ENCODE measurements at regions not wholly inside any gene's neighbourhood (a gene's known extent, or its start where the extent isn't known, plus 50 kb on each side); places are given as distances from the start of the nearest gene placed in this dataset.

DNA sequence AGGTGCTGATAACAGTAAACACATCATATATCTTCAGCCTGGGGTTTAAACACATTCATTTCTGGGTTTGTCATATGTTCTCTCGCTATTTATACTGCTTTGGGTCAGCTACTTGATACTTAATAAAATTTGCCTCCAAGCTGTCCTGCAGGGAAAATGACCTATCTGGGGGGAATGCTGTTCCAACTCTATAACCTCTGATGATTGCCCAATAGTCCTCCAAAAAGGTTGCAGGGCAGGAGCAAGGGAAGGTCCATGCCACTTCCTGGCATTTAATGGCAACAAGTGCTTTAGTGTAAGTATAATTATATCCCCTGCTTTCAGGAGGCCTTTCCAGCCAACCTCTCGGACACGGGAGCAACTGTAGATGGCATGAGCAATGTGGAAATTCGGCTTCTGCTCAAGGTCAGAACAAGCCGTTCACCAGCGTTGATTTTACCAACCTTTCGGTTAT lies 198.0 kb upstream of the EEA1 start:
- peak; percentile 64 for DNase-seq (ENCODE audit: low read depth)
- TF ChIP-seq CTCF (IDR thresholded peaks at IDR 0.05; ENCODE audit: insufficient read depth, low read depth, low read length) = no peak
- no peak overlapping the region for H3K4me3 ChIP-seq (ENCODE audit: low read depth, low read length)

DNA sequence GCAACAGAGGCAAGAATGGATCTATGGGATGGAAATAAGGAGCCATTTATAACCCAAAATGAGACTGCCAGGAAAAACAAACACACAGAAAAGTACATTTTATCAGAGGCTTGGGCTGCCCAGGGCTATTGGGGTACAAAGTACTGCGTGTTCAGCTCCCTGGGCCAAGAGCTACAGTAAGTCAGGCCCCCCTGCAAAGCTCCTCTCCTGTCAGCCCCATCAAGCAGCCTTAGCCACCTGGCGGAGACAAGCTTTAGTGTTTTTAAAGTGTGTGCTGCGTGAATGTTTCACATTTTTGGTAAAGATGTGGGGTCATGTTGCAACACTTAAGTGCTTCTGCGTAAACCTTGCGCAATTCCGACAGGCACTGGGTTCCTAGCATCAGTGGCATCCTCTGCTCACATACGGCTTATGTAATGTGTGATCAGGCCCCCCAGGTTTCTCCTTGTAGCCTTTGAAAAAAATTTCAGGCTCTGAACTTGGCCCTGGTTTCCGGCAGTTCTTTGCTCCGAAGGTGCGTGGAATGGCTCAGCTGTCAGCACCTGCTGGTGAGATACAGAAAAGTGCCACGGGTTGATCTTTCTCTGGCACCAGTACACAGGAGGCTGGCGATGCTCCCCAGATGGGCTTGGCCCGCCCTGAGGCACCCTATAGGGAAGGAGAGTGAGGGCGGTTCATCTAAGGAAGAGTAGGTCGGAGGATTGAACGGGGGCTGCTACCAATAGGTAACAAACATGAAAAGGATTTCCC lies 198.7 kb upstream of the EEA1 start:
- peak; percentile 97 for DNase-seq (ENCODE audit: low read depth)
- H3K4me3 ChIP-seq (ENCODE audit: low read depth, low read length) = no peak overlapping the region
- TF ChIP-seq CTCF (IDR thresholded peaks at IDR 0.05; ENCODE audit: insufficient read depth, low read depth, low read length) = peak; percentile 70

GRCh38 chr12:93128332-93128707 lies 199.2 kb upstream of the EEA1 start:
- no peak overlapping the region for H3K4me3 ChIP-seq (ENCODE audit: low read depth, low read length)
- no peak for DNase-seq (ENCODE audit: low read depth)
- TF ChIP-seq CTCF (IDR thresholded peaks at IDR 0.05; ENCODE audit: insufficient read depth, low read depth, low read length) = no peak

DNA sequence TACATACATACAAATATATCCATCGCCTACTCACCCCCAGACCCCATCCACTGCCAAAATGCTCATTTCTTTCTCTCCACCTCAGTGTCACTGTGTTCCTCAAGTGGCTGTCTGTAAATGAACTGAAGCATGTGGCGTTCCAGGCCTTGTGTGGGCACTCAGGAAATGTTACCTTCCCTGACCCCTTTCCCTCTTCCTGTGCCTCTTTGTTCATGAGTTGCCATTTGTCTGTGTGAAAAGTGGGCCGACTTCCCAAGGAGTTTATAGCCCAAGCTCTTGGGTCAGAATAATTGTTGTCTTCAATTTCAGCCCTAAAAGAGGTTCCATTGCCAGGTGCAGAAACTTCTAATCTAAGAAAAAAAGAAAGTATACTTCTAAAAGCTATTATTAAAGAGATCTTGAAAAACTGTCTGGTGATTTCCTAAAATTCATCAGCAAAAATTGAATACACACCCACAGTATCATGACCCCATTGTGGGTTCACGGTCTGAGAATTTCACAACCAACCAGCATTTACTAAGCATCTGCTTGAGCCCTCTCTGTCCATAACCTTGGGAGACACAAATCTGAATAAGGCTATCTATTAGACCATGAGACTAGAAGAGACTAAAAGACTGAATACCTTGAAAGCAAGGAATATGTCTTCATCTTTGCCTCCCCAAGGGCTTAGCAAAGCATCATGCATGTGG lies 201.4 kb upstream of the EEA1 start:
- TF ChIP-seq CTCF (IDR thresholded peaks at IDR 0.05; ENCODE audit: insufficient read depth, low read depth, low read length) = no peak
- DNase-seq (ENCODE audit: low read depth) = no peak
- H3K4me3 ChIP-seq (ENCODE audit: low read depth, low read length) = no peak overlapping the region

DNA sequence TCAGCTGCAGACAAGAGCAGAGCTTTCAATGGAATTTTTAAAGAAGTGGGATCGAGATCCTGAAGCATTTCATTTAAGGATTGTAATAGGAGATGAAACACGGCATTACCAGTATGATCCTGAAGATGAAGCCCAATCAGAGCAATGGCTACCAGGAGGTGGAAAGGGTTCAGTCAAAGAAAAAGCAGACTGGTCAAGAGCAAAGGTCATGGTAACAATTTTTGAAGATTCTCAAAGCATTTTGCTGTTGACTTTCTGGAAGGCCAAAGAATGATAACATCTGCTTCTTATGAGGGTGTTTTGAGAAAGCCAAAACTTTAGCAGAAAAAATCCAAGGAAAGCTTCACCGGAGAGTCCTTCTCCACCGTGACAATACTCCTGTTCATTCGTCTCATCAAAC lies 204.3 kb upstream of the EEA1 start:
- TF ChIP-seq CTCF (IDR thresholded peaks at IDR 0.05; ENCODE audit: insufficient read depth, low read depth, low read length) = no peak
- H3K4me3 ChIP-seq (ENCODE audit: low read depth, low read length) = no peak overlapping the region
- peak; percentile 64 for DNase-seq (ENCODE audit: low read depth)

GRCh38 chr12:93134175-93134890 lies 205.2 kb upstream of the EEA1 start:
- no peak overlapping the region for H3K4me3 ChIP-seq (ENCODE audit: low read depth, low read length)
- DNase-seq (ENCODE audit: low read depth) = no peak
- no peak for TF ChIP-seq CTCF (IDR thresholded peaks at IDR 0.05; ENCODE audit: insufficient read depth, low read depth, low read length)
